HG03135 (cell line): ENCODE measurements at regions not wholly inside any gene's neighbourhood (a gene's known extent, or its start where the extent isn't known, plus 50 kb on each side); places are given as distances from the start of the nearest gene placed in this dataset.

Source experiments
- ATAC-seq: cut with Tn5 transposase; IDR thresholded peaks from one replicate; pipeline ENCODE4 v1.9.1; 2021; ENCODE audit warnings: mild to moderate bottlenecking, moderate library complexity; ENCODE audit not compliant: unreplicated experiment

DNA sequence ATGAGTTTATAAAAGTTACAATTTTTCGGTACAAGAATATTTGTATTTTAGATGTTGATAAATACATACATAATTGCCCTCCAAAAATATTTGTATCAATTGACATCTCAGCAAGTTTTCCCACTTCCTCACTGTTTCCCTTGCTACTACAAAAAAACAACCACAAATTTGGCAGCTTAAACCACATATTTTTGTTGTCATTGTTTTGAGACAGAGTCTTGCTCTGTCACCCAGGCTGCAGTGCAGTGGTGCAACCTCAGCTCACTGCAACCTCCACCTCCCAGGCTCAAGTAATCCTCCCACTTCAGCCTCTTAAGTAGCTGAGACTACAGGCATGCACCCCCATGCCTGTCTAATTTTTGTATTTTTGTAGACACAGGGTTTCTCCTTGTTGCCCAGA is 162.8 kb upstream of the RARB start:
- no peak for ATAC-seq

DNA sequence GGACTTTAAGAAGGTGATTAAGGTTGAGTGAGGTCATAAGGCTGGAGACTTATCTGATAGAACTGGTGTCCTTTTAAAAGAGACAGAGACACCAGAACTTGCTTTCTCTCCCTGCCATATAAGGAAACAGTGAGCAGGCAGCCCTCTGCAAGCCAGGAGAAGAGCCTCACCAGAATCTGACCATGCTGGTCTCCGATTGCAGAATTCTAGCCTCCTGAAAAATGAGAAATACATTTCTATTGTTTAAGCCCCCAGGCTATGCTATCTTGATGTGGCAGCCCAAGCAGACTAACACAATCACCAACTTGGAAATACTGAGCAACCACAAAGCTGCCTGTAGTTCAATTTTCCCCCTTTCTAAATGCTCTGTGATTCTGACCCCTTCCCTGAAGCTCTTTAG is 161.4 kb upstream of the RARB start:
- ATAC-seq: no peak

DNA sequence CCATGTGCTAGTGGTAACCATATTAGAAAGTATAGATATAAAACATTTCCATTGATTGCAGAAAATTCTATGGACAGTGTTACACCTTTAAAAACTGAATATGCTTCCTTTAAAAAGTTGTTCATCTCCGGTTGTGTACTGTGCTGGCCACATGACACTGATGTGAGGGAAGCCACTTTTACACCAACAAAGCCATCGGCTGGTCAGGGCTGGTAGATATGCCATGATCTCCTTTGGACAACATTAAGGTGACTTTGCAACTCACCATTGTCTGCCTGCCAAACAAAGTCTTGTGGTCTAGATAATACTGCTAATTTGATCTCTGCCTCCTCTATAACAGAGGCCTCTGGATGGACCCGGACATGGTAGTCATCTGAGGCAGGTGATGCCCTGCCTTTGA is 156.0 kb upstream of the RARB start:
- no peak for ATAC-seq

DNA sequence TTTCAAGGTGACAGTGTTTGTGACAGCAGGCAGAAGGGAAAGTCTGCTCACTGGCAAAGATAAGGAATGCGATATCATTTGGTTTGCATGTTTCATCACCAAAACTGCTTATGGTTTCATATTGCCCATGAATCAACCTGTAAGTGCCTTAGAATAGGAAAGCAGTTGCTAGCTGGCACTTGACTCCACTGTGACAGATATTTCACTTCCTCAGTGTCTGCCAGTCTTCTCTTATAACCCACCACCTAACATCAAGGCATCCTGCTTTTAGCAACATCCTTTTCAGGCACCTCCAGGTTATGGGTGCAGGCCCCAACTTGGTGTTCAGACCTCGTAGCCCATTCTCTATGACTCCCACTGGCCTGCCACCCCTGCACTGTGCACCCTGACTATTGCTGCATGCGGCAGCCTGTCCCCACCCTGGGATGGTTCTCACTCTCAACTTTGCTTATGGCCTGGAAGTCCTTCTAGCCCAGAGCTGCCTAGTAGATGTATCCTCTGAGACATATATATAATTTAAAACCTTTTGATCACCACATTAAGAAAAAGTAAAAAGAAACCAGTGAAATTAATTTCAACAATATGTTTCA is 154.4 kb upstream of the RARB start:
- ATAC-seq: no peak

DNA sequence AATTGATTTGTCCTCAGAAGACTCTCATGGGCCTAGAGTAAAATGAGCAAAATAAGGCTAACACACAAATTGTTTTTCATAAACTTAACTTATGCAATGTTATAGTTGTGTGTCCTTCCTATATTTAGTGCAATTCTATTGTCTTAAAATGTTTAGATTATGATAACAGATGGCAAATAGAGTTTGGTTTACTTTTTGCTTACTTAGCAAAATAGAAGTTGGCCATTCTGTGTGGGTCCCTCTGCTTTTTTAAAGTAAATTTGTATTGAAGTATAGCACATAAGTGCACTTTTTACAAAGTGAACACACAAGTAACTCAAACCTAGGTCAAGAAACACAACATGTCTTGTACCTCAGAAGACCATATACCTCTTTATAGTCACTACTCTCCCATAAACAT is 150.6 kb upstream of the RARB start:
- ATAC-seq: no peak

DNA sequence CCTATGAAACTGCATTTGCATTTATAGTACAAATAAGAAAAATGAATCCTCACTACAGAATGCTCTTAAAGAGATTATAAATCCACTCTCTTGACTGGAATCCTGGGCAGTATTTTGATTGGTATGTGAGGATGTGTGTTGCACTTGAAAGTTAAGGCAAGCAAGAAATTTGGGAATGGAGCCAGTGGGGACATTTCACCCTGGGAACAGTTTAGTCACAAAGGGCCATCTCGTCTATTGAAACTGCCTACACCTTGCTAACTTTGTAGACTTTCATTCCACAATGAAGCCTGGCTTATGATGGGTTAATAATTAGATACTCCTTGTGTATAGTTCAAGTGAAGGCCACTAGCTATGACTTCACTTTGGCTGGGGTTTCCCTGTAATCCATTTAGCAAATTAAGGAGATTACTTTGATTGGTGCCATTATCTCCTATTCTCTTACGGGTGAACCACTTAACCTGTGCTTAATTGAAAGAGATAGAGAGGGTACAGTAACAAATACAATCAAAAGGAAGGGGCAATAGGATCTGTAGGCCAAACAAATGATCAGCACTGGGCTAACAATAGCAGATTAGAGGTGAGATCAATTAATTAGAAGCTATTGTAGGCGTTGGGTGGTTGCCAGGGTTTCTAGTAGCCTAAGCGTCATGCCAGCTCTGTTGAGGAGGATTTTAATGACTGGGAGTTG is 146.9 kb upstream of the RARB start:
- no peak for ATAC-seq

DNA sequence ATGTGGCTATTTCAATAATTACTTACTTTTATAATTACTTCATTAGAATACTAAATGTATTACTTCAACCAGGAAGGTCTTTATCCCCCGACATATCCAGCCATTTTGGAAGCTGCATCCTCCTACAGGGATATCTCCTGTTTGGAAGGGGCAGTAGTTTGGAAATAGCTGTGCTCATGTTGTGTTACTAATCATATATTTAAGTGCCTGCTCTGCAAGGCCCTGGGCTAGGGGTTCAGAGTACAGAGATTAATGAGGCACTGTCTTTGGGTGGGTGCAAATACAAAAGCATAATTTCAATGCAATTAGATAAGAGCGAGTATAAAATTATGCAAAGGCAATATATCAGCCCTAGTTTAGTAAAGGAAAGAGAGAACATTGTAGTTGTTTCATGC is 146.3 kb upstream of the RARB start:
- no peak for ATAC-seq

DNA sequence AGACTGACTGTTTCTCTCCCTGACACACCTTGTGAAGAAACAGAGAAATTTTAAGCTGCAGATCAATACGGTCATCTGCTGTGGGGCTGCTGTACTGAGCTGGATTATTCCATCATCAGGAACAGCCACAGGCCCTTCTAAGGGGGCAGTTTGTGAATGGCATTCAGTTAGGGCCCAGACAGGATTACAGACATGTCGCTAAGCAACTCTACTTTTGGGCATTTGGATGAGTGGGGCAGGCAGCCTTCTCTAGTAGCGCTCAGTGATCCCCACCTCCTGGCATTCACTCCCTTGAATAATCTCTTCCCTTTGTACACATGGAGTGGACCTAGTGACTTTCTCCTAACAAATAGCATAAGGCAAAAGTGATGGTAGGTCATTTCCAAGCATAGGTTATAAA is 144.4 kb upstream of the RARB start:
- no peak for ATAC-seq

DNA sequence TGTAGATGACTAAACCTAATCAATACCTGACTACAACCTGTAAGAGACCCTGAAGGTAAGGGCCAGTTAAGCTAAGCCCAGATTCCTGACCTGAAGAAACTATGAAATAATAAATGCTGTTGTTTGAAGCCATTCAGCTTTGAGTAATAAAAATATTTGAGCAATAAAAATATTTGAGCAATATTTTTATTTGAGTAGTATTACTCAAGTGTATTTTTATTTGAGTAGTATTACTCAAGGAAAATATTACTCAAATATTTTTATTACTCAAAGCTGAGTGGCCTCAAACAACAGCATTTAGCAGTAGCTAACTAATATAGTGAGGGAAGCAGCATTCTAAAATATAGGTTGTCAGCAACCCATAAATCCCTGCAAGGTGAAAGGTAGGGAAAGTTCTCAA is 143.8 kb upstream of the RARB start:
- no peak for ATAC-seq

DNA sequence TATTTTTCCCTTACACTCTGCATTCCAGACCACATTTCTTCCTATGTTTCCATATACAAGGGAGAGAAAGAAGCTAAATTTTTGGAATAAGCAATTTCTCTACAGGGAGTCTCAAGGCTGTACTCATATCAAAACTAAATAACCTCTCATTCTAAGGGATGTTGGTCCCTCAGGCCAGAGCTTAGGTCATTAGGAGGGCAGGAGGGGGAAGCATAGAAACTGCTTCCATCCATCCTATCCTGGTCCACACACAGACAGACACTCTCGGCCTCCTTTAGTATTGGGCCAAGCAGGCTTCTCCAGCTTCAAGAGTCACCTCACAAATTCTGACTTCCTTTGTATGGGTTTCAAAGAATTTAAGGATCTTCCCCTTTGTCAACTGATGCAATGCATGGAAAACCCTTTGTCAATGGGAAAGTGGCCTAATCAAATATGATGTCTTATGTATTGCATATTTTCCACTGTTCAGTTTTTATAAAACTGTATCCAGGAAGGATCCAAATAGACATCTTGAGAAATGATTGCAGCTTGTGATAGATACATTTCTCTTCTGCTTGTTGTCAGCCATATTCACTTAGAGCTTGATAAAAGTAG is 140.7 kb upstream of the RARB start:
- no peak for ATAC-seq

DNA sequence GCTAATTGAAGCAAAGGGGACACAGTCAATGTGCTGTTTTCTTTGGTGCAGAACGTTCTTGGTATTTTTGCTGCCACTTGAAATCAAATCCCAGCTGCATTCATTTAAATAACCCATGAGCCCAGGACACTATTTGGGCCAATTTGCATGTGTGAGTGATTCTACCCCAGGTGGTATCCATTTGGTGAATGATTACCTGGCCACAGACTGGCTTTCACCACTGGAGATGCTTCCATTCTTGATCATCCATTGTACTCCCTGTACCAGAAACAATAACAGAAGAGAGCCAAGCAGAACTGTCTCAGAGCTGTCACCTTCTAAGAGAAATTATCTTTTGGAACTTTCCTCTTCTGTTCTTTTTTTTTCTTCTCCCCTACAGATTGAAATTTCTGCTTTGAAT is 139.7 kb upstream of the RARB start:
- ATAC-seq: no peak

DNA sequence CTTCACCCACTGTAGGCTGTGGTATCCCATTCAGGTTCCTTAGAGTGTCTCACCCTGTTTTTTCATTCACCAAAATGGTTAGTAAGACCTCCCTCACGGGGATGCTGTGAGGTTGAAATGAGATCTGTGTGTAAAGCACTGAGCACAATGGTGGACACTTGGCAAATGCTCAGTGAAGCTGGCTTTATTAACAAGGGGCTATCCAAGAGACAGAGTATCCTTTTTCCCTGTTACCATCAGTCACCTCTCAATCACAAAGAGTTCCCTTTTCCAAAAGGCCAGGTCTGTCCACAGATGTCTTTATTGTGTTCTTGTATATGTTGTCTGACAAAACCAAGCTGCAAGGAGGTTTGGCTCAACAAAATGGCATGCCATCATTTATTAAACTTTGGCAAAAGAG is 138.9 kb upstream of the RARB start:
- ATAC-seq: no peak

DNA sequence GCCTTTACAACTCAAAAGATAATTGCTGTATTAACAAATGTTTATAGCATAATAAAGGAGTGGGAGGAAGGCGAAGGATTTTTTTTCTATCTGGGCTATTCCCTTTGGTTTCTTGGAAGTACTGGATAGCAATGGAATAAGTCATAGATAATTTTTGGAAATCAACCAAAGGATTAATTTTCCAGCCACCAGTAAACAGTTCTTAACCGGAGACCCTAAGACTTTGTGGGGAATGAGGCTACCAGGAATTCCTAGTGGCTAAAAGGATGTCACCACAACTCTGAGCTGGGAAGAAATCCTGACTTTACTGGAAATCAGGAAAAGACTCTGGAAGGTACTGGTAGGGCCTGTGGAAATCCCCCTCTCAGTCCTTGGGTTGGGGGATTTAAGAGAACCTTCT is 138.4 kb upstream of the RARB start:
- no peak for ATAC-seq

DNA sequence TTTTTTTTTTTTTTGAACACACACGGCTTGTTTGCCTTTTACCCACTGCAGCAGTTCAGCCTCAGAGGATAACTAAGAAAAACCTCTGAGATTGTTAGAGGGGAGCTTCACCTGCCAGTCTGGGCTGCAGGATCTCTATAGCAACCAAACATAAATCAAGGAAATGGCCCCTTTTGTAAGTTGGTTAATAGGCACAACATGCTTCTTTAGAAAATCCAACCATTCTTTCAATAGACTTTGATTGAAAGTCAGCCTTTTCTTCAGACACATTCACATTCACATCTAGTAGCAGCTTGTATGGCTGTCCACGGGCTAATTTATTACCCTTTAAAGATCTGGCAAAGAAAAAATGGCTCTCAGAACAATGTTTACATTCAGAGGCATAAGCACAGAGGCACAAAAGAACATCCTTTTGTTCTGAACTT is 136.6 kb upstream of the RARB start:
- no peak for ATAC-seq

DNA sequence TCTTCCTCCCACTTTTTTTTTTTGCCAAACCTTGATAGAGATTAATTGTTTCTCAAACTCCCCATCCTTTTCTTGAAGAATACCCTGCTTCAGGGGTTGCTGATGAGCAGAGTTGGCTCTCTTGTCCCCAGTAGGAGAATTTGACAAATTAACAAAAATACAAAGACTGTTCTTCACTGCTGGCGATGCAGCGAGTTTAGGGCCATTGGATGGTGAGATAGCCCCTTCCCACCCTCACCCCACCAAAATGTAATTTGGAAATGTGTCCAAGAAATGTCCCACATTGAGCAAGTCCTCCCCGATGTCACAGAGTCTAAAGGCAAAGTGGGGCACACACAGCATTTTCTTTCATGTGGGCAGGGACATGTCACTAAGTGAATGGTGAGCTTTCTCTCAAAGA is 136.0 kb upstream of the RARB start:
- no peak for ATAC-seq

DNA sequence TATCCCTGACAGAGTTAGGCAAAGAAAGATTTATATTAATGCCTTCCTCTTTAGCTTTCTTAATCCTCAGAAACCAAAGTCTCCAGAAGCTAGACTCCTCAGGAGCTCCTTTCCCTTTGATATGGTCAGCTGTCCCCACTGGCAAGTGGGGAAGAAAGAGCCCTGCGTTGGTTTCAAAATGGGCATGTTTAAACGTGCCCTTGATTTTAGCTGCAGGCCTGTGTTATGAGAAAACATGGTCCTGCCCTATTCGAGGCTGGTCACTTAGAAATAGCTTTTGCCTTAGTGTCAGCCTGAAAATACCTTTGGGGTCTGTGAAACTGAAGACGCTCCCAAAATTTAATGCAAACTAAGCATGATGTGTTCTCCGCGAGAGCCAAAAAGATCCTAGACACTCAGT is 135.5 kb upstream of the RARB start:
- no peak for ATAC-seq

DNA sequence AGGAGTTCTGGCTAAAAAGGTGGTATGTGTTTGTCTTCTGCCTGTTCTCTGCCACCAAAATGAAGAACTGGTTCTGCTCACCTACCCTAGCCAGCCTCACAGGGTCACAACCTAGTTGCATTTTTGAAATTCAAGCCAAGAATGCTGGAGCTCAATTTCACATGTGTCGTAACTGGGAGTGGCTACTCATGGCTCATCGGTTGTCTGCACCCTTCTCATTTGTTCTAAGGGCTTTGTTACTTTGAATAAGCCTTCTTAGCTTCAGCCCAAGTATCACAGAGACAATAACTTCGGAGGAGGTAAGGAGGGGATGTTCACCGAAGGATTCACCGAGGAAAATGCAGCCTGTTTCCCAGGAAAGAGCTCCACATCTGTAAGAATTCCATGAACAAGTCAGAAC is 134.3 kb upstream of the RARB start:
- ATAC-seq: no peak

DNA sequence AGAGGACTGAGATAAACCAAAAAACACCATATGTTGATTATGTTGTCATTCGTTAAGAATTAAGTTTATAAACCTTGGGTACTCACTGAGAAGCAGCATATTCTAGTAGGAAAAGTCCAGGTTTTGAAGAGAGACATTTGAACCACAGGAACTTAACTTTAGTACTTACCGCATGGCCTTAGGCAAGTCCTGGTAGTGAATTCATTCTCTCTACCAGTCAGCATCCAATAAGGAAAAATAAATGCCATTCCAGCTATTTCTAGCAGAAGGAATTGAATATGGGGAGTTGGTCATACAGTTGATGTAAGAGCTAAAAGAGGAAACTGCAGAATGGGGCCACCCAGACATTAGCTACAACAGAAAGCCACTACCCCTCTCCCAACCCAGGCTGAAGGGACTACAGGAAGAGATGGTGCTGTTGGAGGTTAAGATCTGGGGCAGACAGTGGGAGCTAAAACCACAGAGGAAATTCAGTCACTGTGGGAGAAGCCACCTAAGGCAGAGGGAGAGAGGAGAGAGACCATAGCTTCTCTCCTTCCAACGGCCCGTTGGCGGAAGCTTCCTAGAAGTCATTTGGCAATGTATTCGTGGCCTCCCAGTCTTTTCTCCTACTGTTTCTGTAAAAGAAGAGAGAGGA is 133.8 kb upstream of the RARB start:
- ATAC-seq: no peak

DNA sequence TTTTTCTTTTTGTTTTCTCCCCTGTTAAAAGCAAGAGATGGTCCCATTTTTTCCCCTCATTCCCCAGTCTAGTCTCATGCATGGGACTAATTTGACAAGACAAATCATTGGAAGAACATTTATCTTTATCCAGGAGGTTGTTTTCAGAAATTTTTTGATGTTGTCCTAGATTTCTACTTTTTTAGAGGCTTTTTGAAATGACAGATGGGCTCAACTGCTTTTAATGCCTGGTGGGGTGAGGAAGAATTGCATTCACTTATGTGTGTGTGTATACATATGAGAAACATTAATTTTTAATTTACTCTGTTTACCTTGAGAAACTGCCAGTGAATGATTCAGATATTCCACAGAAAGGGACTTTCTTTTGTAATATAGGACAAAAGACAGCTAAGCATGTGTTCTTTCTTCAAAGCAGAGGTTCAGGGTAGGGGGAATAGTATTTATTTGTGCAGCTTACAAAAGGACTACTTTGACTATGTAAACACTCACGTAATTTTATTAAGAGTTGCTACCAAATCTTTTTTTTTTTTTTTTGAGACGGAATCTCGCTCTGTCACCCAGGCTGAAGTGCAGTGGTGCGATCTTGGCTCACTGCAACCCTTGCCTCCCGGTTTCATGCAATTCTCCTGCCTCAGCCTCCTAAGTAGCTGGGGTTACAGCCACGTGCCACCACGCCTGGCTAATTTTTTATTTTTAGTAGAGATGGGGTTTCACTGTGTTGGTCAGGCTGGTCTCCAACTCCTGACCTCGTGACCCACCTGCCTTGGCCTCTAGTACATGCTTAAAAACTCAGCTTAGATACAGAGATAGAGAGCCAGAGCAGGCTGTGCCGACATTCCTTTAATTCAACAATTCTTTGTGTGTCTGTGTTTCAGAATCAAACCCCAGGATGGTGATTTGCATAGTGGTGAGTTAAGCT is 130.1 kb upstream of the RARB start:
- ATAC-seq: no peak

DNA sequence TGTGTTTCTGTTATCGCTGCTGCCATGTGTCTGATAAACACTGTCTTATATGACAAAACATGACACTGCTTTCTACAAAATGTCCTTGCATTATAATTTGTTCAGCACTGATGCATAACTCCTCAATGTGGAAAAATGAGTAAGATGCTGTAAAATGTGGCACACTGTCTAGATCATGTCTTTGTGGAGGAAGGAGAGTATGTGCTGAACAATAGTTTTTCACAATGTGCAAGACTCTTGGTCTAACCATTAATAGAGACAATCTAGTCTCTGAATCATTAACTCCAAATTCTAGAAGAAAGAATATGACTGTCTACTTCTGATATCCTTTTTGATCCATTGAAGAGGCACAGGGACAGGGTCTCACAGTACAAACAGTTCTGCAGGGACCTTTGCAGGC is 127.9 kb upstream of the RARB start:
- no peak for ATAC-seq

DNA sequence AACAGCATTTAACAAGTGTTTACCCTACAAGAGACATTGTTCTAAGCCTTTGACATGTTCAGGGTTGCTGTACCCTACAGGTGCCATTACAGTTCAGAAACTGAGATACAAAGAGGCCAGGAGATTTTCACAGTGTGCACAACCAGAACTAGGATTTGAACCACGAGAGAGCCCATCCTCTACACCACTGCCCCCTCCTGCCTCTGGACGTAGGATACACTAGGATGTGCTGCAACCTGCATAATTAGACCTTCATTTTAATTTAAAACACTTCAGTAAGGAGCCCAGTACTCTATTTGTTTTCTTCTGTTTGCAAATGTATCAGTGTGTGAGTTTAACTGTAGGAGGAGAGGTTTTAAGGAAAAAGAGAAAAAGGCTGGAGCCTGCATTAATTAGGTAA is 123.1 kb upstream of the RARB start:
- ATAC-seq: no peak
